ENCODE measurements at regions not wholly inside any gene's neighbourhood (a gene's known extent, or its start where the extent isn't known, plus 50 kb on each side); places are given as distances from the start of the nearest gene placed in this dataset.

DNA sequence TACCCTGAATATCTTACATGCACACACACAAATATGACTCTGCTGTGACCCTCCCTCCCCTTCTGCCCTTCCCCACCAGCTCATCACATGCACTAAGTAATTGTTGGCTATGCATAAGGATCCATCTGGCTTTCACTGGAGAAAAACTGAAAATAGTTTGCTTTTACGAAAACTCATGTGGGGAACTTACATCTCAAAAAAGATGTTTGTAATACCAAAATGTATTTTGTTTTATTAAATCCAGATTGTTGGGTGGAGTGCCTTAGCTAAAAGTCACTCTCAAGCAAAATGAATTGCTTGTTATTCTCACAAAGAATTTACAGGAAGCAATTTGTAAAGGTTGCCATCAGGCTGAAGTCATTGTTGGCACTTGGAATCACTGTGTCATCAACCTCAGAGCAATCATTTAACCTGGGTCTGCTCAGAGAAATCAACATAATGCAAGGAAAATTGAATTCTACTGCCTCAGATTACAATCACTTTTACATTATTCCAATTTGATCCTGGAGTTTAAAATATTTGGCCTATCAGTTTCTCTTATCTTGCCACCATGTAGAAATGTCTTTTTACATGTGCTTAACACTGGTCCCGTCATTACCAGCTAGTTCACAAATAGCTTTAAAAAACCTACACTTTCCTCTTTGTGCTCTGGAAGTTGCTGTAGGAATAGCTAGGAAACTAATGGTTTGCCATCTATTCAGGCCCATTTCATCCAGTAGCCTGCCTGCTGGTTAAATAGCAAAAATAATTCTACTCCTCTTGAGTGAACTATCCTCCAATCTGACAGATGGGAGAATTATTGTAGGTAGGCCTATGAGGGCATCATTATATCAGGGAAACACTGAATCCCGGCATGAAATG, 90.3 kb upstream of the TMEM17 start:
- Histone ChIP-seq H3K36me3 (ENCODE audit: control insufficient read depth, insufficient read depth, low read length) (no peaks in the 10 kb centered on the region), H3K27ac (ENCODE audit: low read length) (no peak overlapping the region), H3K4me3 (ENCODE audit: low read length) (no peak overlapping the region), H3K27me3 (ENCODE audit: control insufficient read depth, insufficient read depth, low read length) (no peaks in the 10 kb centered on the region), H3K4me1 (ENCODE audit: control insufficient read depth, insufficient read depth, low read length) (no peaks in the 10 kb centered on the region), H3K9me3 (ENCODE audit: control insufficient read depth, insufficient read depth, low read length) (no peaks in the 10 kb centered on the region)
- no CpG with 5 or more reads among the region's 3 CpGs for WGBS (ENCODE audit: insufficient coverage, insufficient read length)
- no peak for DNase-seq (ENCODE audit: low read depth, low spot score)

DNA sequence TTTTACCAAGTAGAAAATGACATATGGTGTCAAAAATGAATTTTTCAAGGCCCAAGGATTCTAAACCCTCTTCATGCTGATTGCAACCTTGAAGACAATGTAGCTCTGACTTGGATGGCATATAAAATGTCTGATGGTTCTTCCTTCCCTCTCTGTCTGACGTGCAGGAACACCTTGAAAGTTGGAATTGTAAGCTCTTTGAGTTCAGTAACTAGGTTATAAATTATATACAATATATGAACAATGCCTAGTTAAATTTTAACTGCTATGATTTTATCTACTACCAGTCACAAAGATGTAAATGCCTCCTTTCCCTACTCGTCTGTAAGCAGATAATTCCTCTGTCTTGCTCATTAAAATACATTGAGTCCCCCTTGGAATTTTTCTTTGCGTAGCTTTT, 89.5 kb upstream of the TMEM17 start:
- Histone ChIP-seq H3K27ac (ENCODE audit: low read length) (no peak overlapping the region), H3K4me1 (ENCODE audit: control insufficient read depth, insufficient read depth, low read length) (no peaks in the 10 kb centered on the region), H3K9me3 (ENCODE audit: control insufficient read depth, insufficient read depth, low read length) (no peaks in the 10 kb centered on the region), H3K4me3 (ENCODE audit: low read length) (no peak overlapping the region), H3K36me3 (ENCODE audit: control insufficient read depth, insufficient read depth, low read length) (no peaks in the 10 kb centered on the region), H3K27me3 (ENCODE audit: control insufficient read depth, insufficient read depth, low read length) (no peaks in the 10 kb centered on the region)
- no CpG with 5 or more reads among the region's 3 CpGs for WGBS (ENCODE audit: insufficient coverage, insufficient read length)
- no peak for DNase-seq (ENCODE audit: low read depth, low spot score)

DNA sequence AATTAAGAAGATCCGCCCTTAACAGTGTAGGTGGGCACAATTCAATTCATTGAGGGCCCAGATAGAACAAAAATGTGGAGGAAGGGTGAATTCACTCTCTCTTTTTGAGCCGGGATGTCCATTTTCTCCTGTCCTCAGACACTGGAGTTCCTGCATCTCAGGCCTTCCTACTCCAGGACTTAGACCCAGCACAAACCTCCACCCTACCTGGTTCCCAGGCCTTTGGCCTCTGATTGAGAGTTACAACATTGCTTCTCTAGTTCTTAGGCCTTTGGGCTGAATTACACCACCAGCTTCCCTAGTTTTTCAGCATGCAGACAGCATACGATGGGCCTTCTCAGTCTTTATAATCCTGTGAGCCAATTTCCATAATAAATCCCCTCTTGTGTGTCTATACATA, 87.8 kb upstream of the TMEM17 start:
- Histone ChIP-seq H3K9me3 (ENCODE audit: control insufficient read depth, insufficient read depth, low read length) (no peaks in the 10 kb centered on the region), H3K27ac (ENCODE audit: low read length) (no peak overlapping the region), H3K27me3 (ENCODE audit: control insufficient read depth, insufficient read depth, low read length) (no peaks in the 10 kb centered on the region), H3K4me1 (ENCODE audit: control insufficient read depth, insufficient read depth, low read length) (no peaks in the 10 kb centered on the region), H3K36me3 (ENCODE audit: control insufficient read depth, insufficient read depth, low read length) (no peaks in the 10 kb centered on the region), H3K4me3 (ENCODE audit: low read length) (no peak overlapping the region)
- WGBS (ENCODE audit: insufficient coverage, insufficient read length): no CpG with 5 or more reads among the region's 3 CpGs
- DNase-seq (ENCODE audit: low read depth, low spot score): no peak

DNA sequence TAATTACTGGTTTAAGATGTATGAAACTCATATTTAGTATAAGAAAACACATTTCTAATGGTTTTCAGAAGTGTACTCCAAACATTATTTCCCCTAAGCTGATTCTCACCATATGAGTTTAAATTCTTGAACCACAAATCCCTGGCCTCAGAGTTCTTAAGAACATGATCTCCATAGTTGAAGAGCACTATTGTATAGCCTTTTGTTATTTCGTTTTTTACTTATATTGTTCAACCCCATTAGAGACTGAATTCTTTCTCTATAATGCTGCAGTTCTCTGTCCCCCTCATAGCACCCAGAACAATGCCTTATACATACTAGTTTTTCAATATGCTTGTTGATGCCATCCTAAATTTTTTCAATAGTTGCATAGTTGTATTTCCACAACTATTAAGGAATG, 85.5 kb upstream of the TMEM17 start:
- Histone ChIP-seq H3K4me1 (ENCODE audit: control insufficient read depth, insufficient read depth, low read length) (no peaks in the 10 kb centered on the region), H3K9me3 (ENCODE audit: control insufficient read depth, insufficient read depth, low read length) (no peaks in the 10 kb centered on the region), H3K27me3 (ENCODE audit: control insufficient read depth, insufficient read depth, low read length) (no peaks in the 10 kb centered on the region), H3K36me3 (ENCODE audit: control insufficient read depth, insufficient read depth, low read length) (no peaks in the 10 kb centered on the region), H3K4me3 (ENCODE audit: low read length) (no peak overlapping the region), H3K27ac (ENCODE audit: low read length) (no peak overlapping the region)
- DNase-seq (ENCODE audit: low read depth, low spot score): no peak
- WGBS (ENCODE audit: insufficient coverage, insufficient read length): no CpG with 5 or more reads among the region's 1 CpG

DNA sequence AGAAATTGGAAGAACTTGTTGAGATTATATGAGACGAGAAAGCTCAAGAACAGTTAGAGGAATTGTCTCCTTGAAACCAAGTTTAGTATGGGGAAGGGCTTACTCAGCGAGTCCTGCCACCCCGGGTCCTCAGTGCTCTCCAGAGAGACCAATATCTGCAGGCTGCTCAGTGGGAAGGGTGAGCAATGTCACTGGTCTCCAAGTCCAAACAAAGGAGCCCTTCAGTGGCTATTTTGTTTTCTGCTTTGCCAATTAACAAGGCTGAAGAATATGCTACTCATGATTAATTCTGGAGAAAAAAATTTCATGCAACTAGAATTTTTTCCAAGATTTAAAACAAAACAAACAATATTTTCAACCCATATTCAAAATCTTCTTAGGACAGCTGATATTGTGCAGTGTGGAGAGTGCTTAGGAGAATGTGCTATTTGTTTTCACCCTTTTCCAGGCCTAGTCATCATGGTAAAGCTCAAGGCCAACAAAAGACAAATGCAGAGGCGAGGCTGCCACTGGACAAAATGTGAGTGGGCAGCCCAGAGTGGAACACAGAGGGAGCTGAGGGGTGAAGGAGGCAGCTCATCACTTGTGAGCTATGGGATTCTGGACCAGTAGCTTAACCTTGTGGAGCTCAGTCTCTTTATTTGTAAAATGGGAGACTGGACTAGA, 83.8 kb upstream of the TMEM17 start:
- no CpG with 5 or more reads among the region's 4 CpGs for WGBS (ENCODE audit: insufficient coverage, insufficient read length)
- no peak for DNase-seq (ENCODE audit: low read depth, low spot score)
- no peaks in the 10 kb centered on the region for H3K9me3 ChIP-seq (ENCODE audit: control insufficient read depth, insufficient read depth, low read length)
- no peaks in the 10 kb centered on the region for H3K4me1 ChIP-seq (ENCODE audit: control insufficient read depth, insufficient read depth, low read length)
- no peak overlapping the region for H3K4me3 ChIP-seq (ENCODE audit: low read length)
- H3K27me3 ChIP-seq (ENCODE audit: control insufficient read depth, insufficient read depth, low read length): no peaks in the 10 kb centered on the region
- no peak overlapping the region for H3K27ac ChIP-seq (ENCODE audit: low read length)
- no peaks in the 10 kb centered on the region for H3K36me3 ChIP-seq (ENCODE audit: control insufficient read depth, insufficient read depth, low read length)

DNA sequence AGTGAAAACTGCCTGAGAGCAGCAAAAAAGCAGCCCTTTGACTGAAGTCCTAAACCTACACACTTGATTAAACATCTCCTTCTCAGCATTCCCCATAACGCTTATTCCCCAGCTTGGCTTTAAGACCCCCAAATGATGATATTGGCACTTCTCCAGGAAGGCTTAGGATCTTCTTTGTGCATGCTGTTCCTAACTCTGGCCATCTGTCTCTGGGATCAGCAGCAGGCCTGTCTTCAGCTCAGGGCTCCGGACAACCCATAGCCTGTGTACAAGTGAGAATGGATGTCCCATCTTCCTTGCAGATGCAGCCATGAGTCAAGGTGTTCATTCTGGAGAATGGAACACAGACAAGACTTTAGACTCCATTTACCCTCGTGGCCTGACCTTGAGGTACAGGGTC, 81.6 kb upstream of the TMEM17 start:
- no CpG with 5 or more reads among the region's 3 CpGs for WGBS (ENCODE audit: insufficient coverage, insufficient read length)
- Histone ChIP-seq H3K4me3 (ENCODE audit: low read length) (no peak overlapping the region), H3K36me3 (ENCODE audit: control insufficient read depth, insufficient read depth, low read length) (no peaks in the 10 kb centered on the region), H3K9me3 (ENCODE audit: control insufficient read depth, insufficient read depth, low read length) (no peaks in the 10 kb centered on the region), H3K27ac (ENCODE audit: low read length) (no peak overlapping the region), H3K27me3 (ENCODE audit: control insufficient read depth, insufficient read depth, low read length) (no peaks in the 10 kb centered on the region), H3K4me1 (ENCODE audit: control insufficient read depth, insufficient read depth, low read length) (no peaks in the 10 kb centered on the region)
- no peak for DNase-seq (ENCODE audit: low read depth, low spot score)

DNA sequence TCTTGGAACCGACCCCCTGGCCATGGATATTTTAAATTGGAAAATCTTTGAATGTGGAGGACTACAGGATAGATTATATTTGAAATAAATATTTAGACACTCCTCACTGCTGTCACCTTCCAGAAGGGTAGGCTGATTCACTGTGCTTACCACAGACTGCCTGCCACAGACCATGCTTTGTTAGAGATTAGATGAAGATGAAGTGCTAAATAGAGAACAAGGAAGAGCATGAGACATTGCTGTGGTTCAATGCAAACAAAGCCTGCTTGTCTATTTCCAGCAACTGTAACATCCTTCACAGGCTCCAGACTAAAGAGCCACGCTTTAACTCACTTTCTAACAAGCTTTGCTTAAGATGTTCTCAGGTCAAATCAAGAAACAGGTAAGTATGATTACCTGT, 81.0 kb upstream of the TMEM17 start:
- no peak for DNase-seq (ENCODE audit: low read depth, low spot score)
- Histone ChIP-seq H3K9me3 (ENCODE audit: control insufficient read depth, insufficient read depth, low read length) (no peaks in the 10 kb centered on the region), H3K27me3 (ENCODE audit: control insufficient read depth, insufficient read depth, low read length) (no peaks in the 10 kb centered on the region), H3K4me1 (ENCODE audit: control insufficient read depth, insufficient read depth, low read length) (no peaks in the 10 kb centered on the region), H3K27ac (ENCODE audit: low read length) (no peak overlapping the region), H3K4me3 (ENCODE audit: low read length) (no peak overlapping the region), H3K36me3 (ENCODE audit: control insufficient read depth, insufficient read depth, low read length) (no peaks in the 10 kb centered on the region)
- no CpG with 5 or more reads among the region's 2 CpGs for WGBS (ENCODE audit: insufficient coverage, insufficient read length)

DNA sequence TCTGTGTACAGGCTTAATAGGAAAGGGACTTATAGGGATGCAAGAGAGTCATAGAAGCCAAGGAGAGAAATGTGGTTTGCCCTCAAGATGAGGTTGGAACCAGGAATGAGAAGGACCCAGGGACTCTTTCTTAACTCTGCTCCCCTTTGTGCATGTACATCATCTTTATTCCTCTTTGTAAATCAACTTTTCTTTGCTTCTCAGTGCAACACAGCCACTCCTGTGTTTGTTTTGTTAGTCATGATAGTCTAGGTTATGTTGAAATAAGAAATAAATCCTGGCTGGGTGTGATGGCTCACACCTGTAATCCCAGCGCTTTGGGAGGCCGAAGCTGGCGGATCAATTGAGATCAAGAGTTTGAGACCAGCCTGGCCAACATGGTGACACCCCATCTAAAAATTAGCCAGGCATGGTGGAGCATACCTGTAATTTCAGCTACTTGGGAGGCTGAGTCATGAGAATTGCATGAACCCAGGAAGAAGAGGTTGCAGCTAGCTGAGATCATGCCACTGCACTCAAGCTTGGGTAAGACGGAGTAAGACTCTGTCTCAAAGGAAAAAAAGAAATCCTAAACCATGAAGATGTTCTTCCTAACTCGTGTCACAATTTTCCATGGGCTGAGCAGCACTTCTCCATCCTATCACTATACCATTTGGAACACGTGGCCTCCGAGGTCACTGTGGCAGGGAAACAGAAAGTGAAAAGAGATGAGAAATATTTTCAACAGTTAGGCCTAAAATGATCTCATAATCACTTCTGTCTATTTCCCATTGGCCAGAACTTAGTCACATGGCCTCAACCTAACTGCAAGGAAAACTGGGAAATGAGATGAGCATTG, 73.0 kb upstream of the TMEM17 start:
- H3K27me3 ChIP-seq (ENCODE audit: control insufficient read depth, insufficient read depth, low read length): no peaks in the 10 kb centered on the region
- no peaks in the 10 kb centered on the region for H3K36me3 ChIP-seq (ENCODE audit: control insufficient read depth, insufficient read depth, low read length)
- H3K4me1 ChIP-seq (ENCODE audit: control insufficient read depth, insufficient read depth, low read length): no peaks in the 10 kb centered on the region
- no peak overlapping the region for H3K4me3 ChIP-seq (ENCODE audit: low read length)
- DNase-seq (ENCODE audit: low read depth, low spot score): no peak
- no peaks in the 10 kb centered on the region for H3K9me3 ChIP-seq (ENCODE audit: control insufficient read depth, insufficient read depth, low read length)
- WGBS (ENCODE audit: insufficient coverage, insufficient read length): no CpG with 5 or more reads among the region's 7 CpGs
- H3K27ac ChIP-seq (ENCODE audit: low read length): no peak overlapping the region

DNA sequence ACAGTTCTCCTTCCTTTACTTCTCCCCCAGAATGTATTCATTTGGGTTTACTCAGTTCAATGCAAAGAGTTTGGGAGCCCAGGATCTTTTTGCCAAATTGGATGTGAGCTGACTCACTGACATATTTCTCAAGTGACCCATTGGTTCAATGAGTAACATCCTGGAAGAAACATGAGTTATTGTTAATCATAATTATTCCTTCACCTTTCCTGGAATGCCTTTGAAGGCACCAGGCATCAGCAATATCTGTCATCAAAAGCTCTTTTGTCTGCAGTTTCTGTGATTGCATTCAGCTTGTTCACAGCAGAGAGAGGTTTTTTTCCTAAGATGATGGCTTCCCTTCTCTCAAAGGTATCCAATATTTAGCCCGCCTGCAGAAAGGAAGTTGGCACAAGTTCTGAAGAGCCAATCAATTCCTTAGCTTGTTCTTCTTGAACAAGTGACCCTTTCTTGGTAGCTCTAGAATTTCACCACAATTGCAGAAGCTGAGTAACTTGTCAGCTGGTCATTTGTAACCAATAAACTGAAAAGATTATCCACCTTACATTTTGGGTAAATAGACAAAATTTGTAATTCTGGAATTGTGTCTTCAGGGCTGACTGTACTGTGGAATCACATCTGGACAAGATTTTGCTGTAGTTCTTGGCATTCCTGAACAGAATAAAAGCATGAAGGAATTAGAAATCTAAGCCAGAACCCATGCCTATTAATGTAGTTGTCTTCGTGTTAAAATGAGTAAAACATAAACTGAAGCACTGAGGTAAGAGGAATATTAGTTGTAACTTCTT, 72.2 kb upstream of the TMEM17 start:
- H3K9me3 ChIP-seq (ENCODE audit: control insufficient read depth, insufficient read depth, low read length): no peaks in the 10 kb centered on the region
- no CpG with 5 or more reads among the region's 2 CpGs for WGBS (ENCODE audit: insufficient coverage, insufficient read length)
- no peak overlapping the region for H3K27ac ChIP-seq (ENCODE audit: low read length)
- no peak for DNase-seq (ENCODE audit: low read depth, low spot score)
- no peaks in the 10 kb centered on the region for H3K4me1 ChIP-seq (ENCODE audit: control insufficient read depth, insufficient read depth, low read length)
- H3K27me3 ChIP-seq (ENCODE audit: control insufficient read depth, insufficient read depth, low read length): no peaks in the 10 kb centered on the region
- H3K4me3 ChIP-seq (ENCODE audit: low read length): no peak overlapping the region
- H3K36me3 ChIP-seq (ENCODE audit: control insufficient read depth, insufficient read depth, low read length): no peaks in the 10 kb centered on the region
